Common myeloid progenitor, CD34-positive (primary cell): ENCODE measurements at regions not wholly inside any gene's neighbourhood (a gene's known extent, or its start where the extent isn't known, plus 50 kb on each side); places are given as distances from the start of the nearest gene placed in this dataset.

Experiments
- CTCF ChIA-PET: fragments of 350-600 bp; sonication (Branson Sonifier 250); formaldehyde crosslinking; loops from one replicate; lab custom pipeline; 2021; ENCODE audit warnings: antibody characterized with exemption; lab: Charles Lee
- POLR2A ChIA-PET: fragments of 350-600 bp; sonication (Branson Sonifier 250); formaldehyde crosslinking; loops from one replicate; lab custom pipeline; 2021; ENCODE audit warnings: antibody characterized with exemption; lab: Charles Lee
- DNase-seq, 3 donors: peaks; one replicate each; pipeline versions ENCODE4 v3.0.0 to v3.0.0-alpha.2; 2013
- H3K27ac ChIP-seq, 2 experiments: 1 replicate in 1 of 2; 2 replicates in 1 of 2; pipeline ENCODE4 v1.7.0; 2013; ENCODE audit warnings: inconsistent platforms in 2 of 2, low read length in 2 of 2, mild to moderate bottlenecking in 2 of 2, low read depth in 1 of 2, moderate library complexity in 1 of 2; ENCODE audit not compliant: severe bottlenecking in 2 of 2, insufficient read depth in 1 of 2, poor library complexity in 1 of 2
- H3K27me3 ChIP-seq, 5 experiments: replicated peaks in 2 of 5; 1 replicate in 3 of 5; 2 replicates in 2 of 5; pipeline versions ENCODE4 v1.6.1 to v1.7.0; 2013; ENCODE audit warnings: low read length in 4 of 5, mild to moderate bottlenecking in 2 of 5, moderate library complexity in 2 of 5, inconsistent platforms in 1 of 5; ENCODE audit not compliant: insufficient read depth in 5 of 5, control insufficient read depth in 4 of 5
- H3K36me3 ChIP-seq, 4 experiments: 1 replicate in 2 of 4; 2 replicates in 2 of 4; pipeline versions ENCODE4 v1.6.1 to v1.7.0; 2013; ENCODE audit warnings: low read length in 3 of 4, control low read depth in 1 of 4, mild to moderate bottlenecking in 1 of 4; ENCODE audit not compliant: control insufficient read depth in 4 of 4, insufficient read depth in 4 of 4
- H3K4me1 ChIP-seq, 4 experiments: 1 replicate in 3 of 4; 2 replicates in 1 of 4; pipeline versions ENCODE4 v1.6.1 to v1.7.1; 2013; ENCODE audit warnings: low read length in 3 of 4, mild to moderate bottlenecking in 3 of 4, control low read depth in 1 of 4, inconsistent platforms in 1 of 4, moderate library complexity in 1 of 4; ENCODE audit not compliant: control insufficient read depth in 4 of 4, insufficient read depth in 4 of 4; ENCODE audit errors: control extremely low read depth in 1 of 4
- H3K4me3 ChIP-seq, 7 experiments: 1 replicate in 4 of 7; 2 replicates in 3 of 7; pipeline versions ENCODE4 v1.5.1 to v1.7.0; 2013; ENCODE audit warnings: mild to moderate bottlenecking in 7 of 7, low read length in 6 of 7, moderate library complexity in 6 of 7, inconsistent platforms in 2 of 7, low read depth in 2 of 7, control low read depth in 1 of 7; ENCODE audit not compliant: insufficient read depth in 4 of 7, control insufficient read depth in 1 of 7; ENCODE audit errors: extremely low read depth in 1 of 7
- H3K9me3 ChIP-seq, 5 experiments: 1 replicate in 4 of 5; 2 replicates in 1 of 5; pipeline versions ENCODE4 v1.6.1 to v1.7.1; 2013; ENCODE audit warnings: low read length in 4 of 5, mild to moderate bottlenecking in 2 of 5, inconsistent platforms in 1 of 5, low read depth in 1 of 5, moderate library complexity in 1 of 5; ENCODE audit not compliant: control insufficient read depth in 4 of 5, insufficient read depth in 2 of 5; ENCODE audit errors: control extremely low read depth in 1 of 5
- WGBS: methylation state at CpG from one replicate; pipeline ENCODE4 v1.1.5; 2013; ENCODE audit not compliant: insufficient coverage; 5-methylcytosine and 5-hydroxymethylcytosine counted together

- WGBS: no CpG with 5 or more reads among the region's 3 CpGs
- no peak overlapping the region for H3K27ac ChIP-seq
- H3K27me3 ChIP-seq: no peaks in the 10 kb centered on the region
- ChIA-PET CTCF (interaction anchor here (1.0 kb wide), 1 partner anchor 56 kb away, joined by 3 read pairs; no protein-coding TSS in a partner anchor), POLR2A (no interaction called here)
- peaks cover 0 to 2% (median 0%) of the 10 kb centered on the region in 4 experiments for H3K36me3 ChIP-seq
- H3K4me1 ChIP-seq: peaks cover 0 to 30% (median 4%) of the 10 kb centered on the region in 4 experiments
- no peak overlapping the region for H3K4me3 ChIP-seq
- no peaks in the 10 kb centered on the region for H3K9me3 ChIP-seq
- DNase-seq: no peak
These were observed 193.1 kb downstream of the ZEB2 start for GRCh38 chr2:144326825-144327224.

- Histone ChIP-seq H3K9me3 (no peaks in the 10 kb centered on the region), H3K36me3 (peaks cover 0 to 2% (median 0%) of the 10 kb centered on the region in 4 experiments), H3K27ac (no peak overlapping the region), H3K4me3 (peak overlapping the region in 1 of 7 experiments; percentile 2), H3K27me3 (no peaks in the 10 kb centered on the region), H3K4me1 (peaks cover 0 to 27% (median 13%) of the 10 kb centered on the region in 4 experiments)
- CTCF ChIA-PET: interaction anchor here (1.0 kb wide), 2 partner anchors 9 to 12 kb away, joined by 3 read pairs; no protein-coding TSS in a partner anchor
- no CpG with 5 or more reads among the region's 3 CpGs for WGBS
- POLR2A ChIA-PET: no interaction called here
- DNase-seq: peak; percentile 20 to 80 (median 72)
These were observed 194.8 kb downstream of the ZEB2 start for GRCh38 chr2:144325086-144325485.

GRCh38 chr2:144324446-144325045 is 195.4 kb downstream of the ZEB2 start:
- peaks cover 0 to 24% (median 15%) of the 10 kb centered on the region in 4 experiments for H3K4me1 ChIP-seq
- no peaks in the 10 kb centered on the region for H3K27me3 ChIP-seq
- ChIA-PET CTCF (interaction anchor here (0.7 to 1.0 kb wide), 3 partner anchors 8 to 114 kb away, joined by 3 read pairs; no protein-coding TSS in a partner anchor), POLR2A (no interaction called here)
- 90% methylated on average over 2 of the region's 4 CpGs for WGBS
- no peak overlapping the region for H3K4me3 ChIP-seq
- no peak for DNase-seq
- no peak overlapping the region for H3K27ac ChIP-seq
- H3K9me3 ChIP-seq: no peaks in the 10 kb centered on the region
- peaks cover 0 to 2% (median 0%) of the 10 kb centered on the region in 4 experiments for H3K36me3 ChIP-seq

- CTCF ChIA-PET: interaction anchor here (0.7 kb wide), 1 partner anchor 113 kb away, joined by 3 read pairs; no protein-coding TSS in a partner anchor
- H3K4me3 ChIP-seq: no peak overlapping the region
- peaks cover 0 to 24% (median 15%) of the 10 kb centered on the region in 4 experiments for H3K4me1 ChIP-seq
- POLR2A ChIA-PET: no interaction called here
- peaks cover 0 to 2% (median 0%) of the 10 kb centered on the region in 4 experiments for H3K36me3 ChIP-seq
- DNase-seq: peak in 1 of 3 donors; percentile 31
- WGBS: no CpG with 5 or more reads among the region's 2 CpGs
- no peak overlapping the region for H3K27ac ChIP-seq
- H3K27me3 ChIP-seq: no peaks in the 10 kb centered on the region
- H3K9me3 ChIP-seq: no peaks in the 10 kb centered on the region
These were observed 196.0 kb downstream of the ZEB2 start for GRCh38 chr2:144323946-144324345.

GRCh38 chr2:144322379-144322778 is 197.5 kb downstream of the ZEB2 start:
- POLR2A ChIA-PET: no interaction called here
- H3K27me3 ChIP-seq: no peaks in the 10 kb centered on the region
- WGBS: no CpG with 5 or more reads among the region's 2 CpGs
- DNase-seq: no peak
- H3K4me3 ChIP-seq: no peak overlapping the region
- no peaks in the 10 kb centered on the region for H3K36me3 ChIP-seq
- no peaks in the 10 kb centered on the region for H3K9me3 ChIP-seq
- H3K4me1 ChIP-seq: peaks cover 0 to 24% (median 15%) of the 10 kb centered on the region in 4 experiments
- H3K27ac ChIP-seq: no peak overlapping the region
- CTCF ChIA-PET: interaction anchor here (1.0 to 1.5 kb wide), 2 partner anchors 17 to 84 kb away, joined by 3 read pairs; no protein-coding TSS in a partner anchor

- 0% methylated on average over 1 of the region's 1 CpG for WGBS
- DNase-seq: peak; percentile 57 to 92 (median 84)
- POLR2A ChIA-PET: no interaction called here
- Histone ChIP-seq H3K9me3 (no peaks in the 10 kb centered on the region), H3K27ac (no peak overlapping the region), H3K36me3 (peaks cover 0 to 2% (median 0%) of the 10 kb centered on the region in 4 experiments), H3K4me1 (peaks cover 0 to 24% (median 15%) of the 10 kb centered on the region in 4 experiments), H3K27me3 (no peaks in the 10 kb centered on the region), H3K4me3 (no peak overlapping the region)
- CTCF ChIA-PET: interaction anchor here (0.6 to 1.8 kb wide), 3 partner anchors 10 to 860 kb away, joined by 3 to 5 read pairs (median 4); no protein-coding TSS in a partner anchor
These were observed 199.4 kb downstream of the ZEB2 start for GRCh38 chr2:144320491-144320890.
